ENCODE measurements at regions not wholly inside any gene's neighbourhood (a gene's known extent, or its start where the extent isn't known, plus 50 kb on each side); places are given as distances from the start of the nearest gene placed in this dataset.

DNA sequence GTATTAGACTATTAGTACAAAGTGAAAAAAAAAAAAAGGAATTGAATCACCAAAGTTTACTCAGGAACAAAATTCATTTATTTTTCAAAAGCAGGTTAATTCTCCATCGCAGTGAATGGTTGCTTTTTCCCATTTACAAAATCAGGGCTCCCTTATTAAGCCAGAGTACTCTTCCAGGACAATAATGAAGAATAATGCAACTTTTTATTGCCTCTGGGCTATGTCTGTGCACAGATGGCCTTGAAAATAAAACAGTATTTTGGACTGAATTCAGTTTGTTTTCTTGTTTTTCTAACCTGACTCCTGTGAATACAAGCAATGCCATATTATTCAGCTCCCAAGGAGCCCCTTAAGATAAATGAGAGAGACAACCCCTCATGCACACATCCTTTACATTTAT lies 246.8 kb downstream of the KCNS3 start:
- TF ChIP-seq, protein P1, sequence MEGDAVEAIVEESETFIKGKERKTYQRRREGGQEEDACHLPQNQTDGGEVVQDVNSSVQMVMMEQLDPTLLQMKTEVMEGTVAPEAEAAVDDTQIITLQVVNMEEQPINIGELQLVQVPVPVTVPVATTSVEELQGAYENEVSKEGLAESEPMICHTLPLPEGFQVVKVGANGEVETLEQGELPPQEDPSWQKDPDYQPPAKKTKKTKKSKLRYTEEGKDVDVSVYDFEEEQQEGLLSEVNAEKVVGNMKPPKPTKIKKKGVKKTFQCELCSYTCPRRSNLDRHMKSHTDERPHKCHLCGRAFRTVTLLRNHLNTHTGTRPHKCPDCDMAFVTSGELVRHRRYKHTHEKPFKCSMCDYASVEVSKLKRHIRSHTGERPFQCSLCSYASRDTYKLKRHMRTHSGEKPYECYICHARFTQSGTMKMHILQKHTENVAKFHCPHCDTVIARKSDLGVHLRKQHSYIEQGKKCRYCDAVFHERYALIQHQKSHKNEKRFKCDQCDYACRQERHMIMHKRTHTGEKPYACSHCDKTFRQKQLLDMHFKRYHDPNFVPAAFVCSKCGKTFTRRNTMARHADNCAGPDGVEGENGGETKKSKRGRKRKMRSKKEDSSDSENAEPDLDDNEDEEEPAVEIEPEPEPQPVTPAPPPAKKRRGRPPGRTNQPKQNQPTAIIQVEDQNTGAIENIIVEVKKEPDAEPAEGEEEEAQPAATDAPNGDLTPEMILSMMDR (IDR thresholded peaks at IDR 0.05): no peak
- TF ChIP-seq ZFX (IDR thresholded peaks at IDR 0.05; ENCODE audit: borderline replicate concordance): no peak
